ENCODE measurements at regions not wholly inside any gene's neighbourhood (a gene's known extent, or its start where the extent isn't known, plus 50 kb on each side); places are given as distances from the start of the nearest gene placed in this dataset.
"Not testable (repeated sequence)": the region's sequence is repeated elsewhere in the genome, so short reads cannot be mapped to it uniquely, and the experiment has no call there.

GRCh38 chr2:16223161-16223840, 283.0 kb downstream of the MYCN start:
- no peak for DNase-seq (ENCODE audit: low read depth in 2 of 2)

- no peak for DNase-seq (ENCODE audit: low read depth in 2 of 2)
Observed at GRCh38 chr2:16222326-16222725, 282.0 kb downstream of the MYCN start.

- no peak for DNase-seq (ENCODE audit: low read depth in 2 of 2)
Observed at GRCh38 chr2:16221461-16222010, 281.2 kb downstream of the MYCN start.

GRCh38 chr2:16219292-16219975, 279.1 kb downstream of the MYCN start:
- DNase-seq (ENCODE audit: low read depth in 2 of 2) = no peak

- DNase-seq (ENCODE audit: low read depth in 2 of 2) = no peak
Observed at GRCh38 chr2:16218625-16219024, 278.3 kb downstream of the MYCN start.

GRCh38 chr2:16218161-16218560, 277.8 kb downstream of the MYCN start:
- no peak for DNase-seq (ENCODE audit: low read depth in 2 of 2)

GRCh38 chr2:16217741-16218140, 277.4 kb downstream of the MYCN start:
- DNase-seq (ENCODE audit: low read depth in 2 of 2) = not testable (repeated sequence)

- no peak for DNase-seq (ENCODE audit: low read depth in 2 of 2)
Observed at GRCh38 chr2:16217291-16217690, 276.9 kb downstream of the MYCN start.

GRCh38 chr2:16216558-16216945, 276.2 kb downstream of the MYCN start:
- DNase-seq (ENCODE audit: low read depth in 2 of 2) = no peak

- DNase-seq (ENCODE audit: low read depth in 2 of 2) = no peak
Observed at GRCh38 chr2:16215902-16216557, 275.7 kb downstream of the MYCN start.

GRCh38 chr2:16214861-16215260, 274.5 kb downstream of the MYCN start:
- DNase-seq (ENCODE audit: low read depth in 2 of 2) = no peak

- no peak for DNase-seq (ENCODE audit: low read depth in 2 of 2)
Observed at GRCh38 chr2:16214391-16214790, 274.0 kb downstream of the MYCN start.

- no peak for DNase-seq (ENCODE audit: low read depth in 2 of 2)
Observed at GRCh38 chr2:16212321-16212720, 272.0 kb downstream of the MYCN start.

GRCh38 chr2:16211341-16211740, 271.0 kb downstream of the MYCN start:
- DNase-seq (ENCODE audit: low read depth in 2 of 2) = no peak

- no peak for DNase-seq (ENCODE audit: low read depth in 2 of 2)
Observed at GRCh38 chr2:16210841-16211240, 270.5 kb downstream of the MYCN start.

GRCh38 chr2:16209799-16210198, 269.4 kb downstream of the MYCN start:
- no peak for DNase-seq (ENCODE audit: low read depth in 2 of 2)

- no peak for DNase-seq (ENCODE audit: low read depth in 2 of 2)
Observed at GRCh38 chr2:16208921-16209320, 268.6 kb downstream of the MYCN start.

- no peak for DNase-seq (ENCODE audit: low read depth in 2 of 2)
Observed at GRCh38 chr2:16208241-16208797, 268.0 kb downstream of the MYCN start.

GRCh38 chr2:16207611-16208010, 267.3 kb downstream of the MYCN start:
- DNase-seq (ENCODE audit: low read depth in 2 of 2) = no peak

- DNase-seq (ENCODE audit: low read depth in 2 of 2) = no peak
Observed at GRCh38 chr2:16207151-16207550, 266.8 kb downstream of the MYCN start.

GRCh38 chr2:16206191-16206944, 266.0 kb downstream of the MYCN start:
- no peak for DNase-seq (ENCODE audit: low read depth in 2 of 2)

- no peak for DNase-seq (ENCODE audit: low read depth in 2 of 2)
Observed at GRCh38 chr2:16205631-16206030, 265.3 kb downstream of the MYCN start.
